ENCODE measurements at regions not wholly inside any gene's neighbourhood (a gene's known extent, or its start where the extent isn't known, plus 50 kb on each side); places are given as distances from the start of the nearest gene placed in this dataset.

DNA sequence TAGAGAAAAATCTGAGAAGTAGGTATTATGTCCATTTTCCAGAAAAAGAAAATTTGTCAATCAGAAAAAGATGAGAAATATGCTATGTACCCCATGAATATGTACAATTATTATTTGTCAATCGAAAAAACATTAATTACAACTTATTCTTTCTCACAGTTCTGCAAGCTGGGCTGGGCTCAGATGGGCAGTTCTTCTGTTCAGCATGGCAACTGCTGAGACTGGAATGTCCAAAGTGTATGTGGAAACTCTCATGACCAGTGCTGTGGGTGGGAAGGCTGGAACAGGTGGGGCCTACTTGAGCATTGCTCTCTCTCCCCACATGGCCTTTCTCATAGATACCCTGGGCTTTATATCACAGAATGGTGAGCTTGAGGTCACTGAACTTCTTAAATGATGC lies 450.3 kb upstream of the TBX3 start:
- DNase-seq (ENCODE audit: low read depth in 2 of 2): no peak

DNA sequence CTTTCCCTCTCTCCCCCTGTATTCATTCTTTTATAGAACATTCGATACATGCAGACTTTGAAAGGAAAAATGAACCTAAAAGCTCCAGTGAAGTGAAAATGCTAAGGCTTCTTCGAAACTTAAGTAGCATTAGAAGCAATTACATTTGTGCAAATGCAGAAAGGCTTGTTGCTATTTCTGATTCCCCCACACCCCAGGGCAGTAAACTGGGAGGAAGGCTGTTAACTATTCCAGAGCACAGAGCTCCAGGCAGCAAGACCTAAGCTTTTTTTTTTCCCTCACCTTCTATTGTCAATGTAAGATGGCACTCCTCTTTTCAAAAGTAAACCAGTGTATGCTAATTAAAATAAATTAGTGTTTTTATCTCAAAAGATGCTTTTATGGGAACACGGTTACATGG lies 448.9 kb upstream of the TBX3 start:
- no peak for DNase-seq (ENCODE audit: low read depth in 2 of 2)

DNA sequence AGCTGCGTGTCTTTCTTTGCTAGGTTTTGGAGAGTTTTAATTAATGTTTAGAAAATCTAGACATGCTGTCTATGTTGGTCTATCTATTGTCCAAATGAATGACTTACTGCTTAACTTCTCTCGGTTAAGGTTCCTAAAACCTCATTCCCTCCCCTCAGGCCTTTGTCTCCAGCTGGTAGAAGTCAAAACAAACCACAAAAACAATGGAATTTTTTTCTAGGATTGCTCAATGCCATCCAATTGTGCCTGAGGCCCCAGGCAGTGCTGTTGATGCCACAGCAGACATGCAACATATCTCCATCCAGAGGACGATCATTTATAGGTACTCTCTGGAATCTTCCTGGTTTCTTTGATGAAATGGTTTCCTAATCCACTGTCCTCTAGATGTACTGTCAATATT lies 448.2 kb upstream of the TBX3 start:
- no peak for DNase-seq (ENCODE audit: low read depth in 2 of 2)

DNA sequence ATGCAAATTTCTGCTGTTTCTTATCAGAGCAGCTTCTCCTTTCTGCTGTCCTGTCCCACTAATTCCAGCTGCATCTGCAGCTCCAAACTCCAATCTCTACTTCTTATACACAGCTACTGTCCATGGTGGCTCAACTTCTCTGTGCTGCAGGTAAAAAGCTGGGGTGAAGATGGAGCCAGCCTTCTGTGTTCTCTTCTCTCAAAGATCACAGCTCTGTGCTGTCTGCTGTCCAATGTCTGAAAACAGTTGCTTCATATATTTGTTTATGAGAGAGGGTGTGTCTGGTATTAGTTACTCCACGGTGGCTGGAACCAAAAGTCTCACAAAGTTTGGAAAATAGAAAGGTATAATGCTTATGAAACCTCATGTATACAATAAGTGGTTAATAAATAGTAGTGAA lies 445.8 kb upstream of the TBX3 start:
- DNase-seq (ENCODE audit: low read depth in 2 of 2): no peak

DNA sequence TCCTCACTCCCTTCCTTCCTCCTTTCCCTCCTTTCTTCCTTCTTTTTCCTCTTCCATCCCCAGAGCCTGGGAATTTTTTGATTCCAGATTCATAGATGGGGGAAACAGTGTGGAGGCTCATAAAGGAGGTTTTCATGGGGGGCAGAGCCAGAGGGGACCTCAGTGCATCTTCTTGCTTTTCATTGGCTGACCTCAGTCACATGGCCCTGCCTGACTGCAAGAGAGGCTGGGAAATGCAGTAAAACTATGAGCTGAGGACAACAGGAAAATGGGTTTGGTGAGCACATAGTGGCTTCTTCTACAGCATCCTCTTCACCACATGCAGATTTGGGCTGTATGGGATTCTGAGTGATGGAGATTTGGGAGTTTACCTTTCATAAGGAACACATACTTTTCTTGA lies 437.1 kb upstream of the TBX3 start:
- DNase-seq (ENCODE audit: low read depth in 2 of 2): no peak

DNA sequence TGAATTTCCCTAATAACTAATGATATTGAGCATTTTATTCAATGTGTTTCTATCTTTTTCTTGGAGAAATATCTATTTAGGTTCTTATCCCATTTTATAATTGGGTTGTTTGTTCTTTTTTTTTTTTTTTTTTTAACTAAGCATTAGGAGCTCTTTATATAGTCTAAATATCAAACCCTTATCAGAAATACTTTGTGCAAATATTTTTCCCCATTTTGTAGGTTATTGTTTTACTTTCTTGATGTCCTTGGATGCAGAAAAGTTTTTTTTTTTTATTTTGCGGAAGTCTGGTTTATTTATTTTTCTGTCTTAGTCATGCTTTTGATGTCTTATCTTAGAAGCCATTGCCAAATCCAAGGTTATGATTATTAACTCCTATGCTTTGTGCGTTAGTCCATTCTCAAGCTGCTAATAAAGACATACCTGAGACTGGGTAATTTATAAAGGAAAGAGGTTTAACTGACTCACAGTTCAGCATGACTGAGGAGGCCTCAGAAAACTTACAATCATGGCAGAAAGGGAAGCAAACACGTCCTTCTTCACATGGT lies 434.3 kb upstream of the TBX3 start:
- no peak for DNase-seq (ENCODE audit: low read depth in 2 of 2)

DNA sequence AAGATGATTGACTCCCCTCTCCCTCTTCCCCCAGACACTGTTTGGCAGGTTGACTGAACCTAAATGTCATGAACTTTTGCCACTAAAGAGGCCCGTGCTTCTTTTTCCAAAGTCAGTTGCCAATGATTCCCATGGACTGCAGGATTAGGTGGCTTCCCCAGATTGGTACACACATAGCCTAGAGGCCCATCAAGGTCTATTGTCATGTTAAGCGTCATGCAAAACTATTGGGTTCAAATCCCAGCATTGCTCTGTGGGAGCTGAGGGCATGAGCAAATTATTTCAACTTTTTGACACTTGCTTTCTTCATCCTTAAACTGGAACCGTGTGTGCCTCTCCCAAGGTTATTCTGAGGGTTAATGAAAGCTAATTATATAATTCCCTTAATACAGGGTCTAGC lies 430.2 kb upstream of the TBX3 start:
- DNase-seq (ENCODE audit: low read depth in 2 of 2): no peak

DNA sequence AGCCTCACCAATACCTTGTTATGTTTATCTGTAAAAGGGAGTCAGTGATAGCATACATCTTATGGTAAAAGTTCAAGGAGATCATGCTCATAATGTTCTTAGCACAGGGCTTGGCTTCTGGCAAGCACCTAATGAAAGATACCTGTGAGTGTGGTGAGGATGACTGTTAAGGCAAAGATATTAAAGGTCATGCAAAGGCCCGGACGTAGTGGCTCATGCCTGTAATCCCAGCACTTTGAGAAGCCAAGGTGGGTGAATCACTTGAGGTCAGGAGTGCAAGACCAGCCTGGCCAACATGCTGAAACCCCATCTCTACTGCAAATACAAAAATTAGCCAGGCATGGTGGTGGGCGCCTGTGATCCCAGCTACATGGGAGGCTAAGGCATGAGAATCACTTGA lies 425.9 kb upstream of the TBX3 start:
- DNase-seq (ENCODE audit: low read depth in 2 of 2): no peak

DNA sequence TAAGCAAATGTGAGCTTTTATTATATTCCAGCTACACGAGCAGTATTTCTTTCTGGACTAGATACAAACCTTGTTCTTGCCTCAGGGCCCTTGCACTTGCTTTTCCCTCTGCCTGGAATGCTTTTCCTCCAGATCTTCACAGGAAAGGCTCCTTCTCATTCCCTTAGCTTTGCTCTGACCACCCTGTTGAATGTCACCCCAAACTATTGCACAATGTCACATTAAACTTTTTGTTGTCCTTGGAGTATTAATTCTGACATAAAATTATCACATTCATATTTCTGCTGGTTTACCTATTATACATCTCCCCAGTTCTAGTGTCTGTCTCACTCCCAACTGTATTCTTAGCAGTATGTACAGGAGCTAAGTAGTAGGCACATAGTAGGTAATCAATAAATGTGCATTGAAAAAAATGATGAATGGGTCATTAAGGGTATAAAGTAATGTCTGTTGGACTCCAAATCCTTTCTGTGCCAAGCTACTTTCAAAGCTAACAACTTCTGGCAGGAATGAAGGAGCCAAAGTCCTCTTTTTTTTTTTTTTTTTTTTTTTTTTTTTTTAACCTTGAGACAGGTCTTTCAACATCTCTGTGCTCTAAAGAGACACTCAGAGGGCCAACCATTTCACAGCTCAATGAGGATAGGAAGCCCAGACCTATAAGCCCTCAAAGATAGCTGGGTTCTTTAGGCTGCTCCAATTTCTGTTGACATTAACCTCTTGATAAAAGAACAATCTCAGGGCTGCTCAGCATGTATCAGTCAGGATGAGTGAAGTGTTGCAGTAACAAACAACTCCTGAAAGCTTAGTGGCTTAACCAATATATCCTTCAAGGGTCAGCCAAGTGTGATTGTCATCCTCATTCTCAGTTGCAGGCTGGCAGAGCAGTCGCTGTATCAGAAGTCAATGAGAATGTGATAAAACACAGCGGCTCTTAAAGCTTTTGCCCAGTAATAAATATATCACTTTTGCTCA lies 424.4 kb upstream of the TBX3 start:
- DNase-seq (ENCODE audit: low read depth in 2 of 2): no peak

DNA sequence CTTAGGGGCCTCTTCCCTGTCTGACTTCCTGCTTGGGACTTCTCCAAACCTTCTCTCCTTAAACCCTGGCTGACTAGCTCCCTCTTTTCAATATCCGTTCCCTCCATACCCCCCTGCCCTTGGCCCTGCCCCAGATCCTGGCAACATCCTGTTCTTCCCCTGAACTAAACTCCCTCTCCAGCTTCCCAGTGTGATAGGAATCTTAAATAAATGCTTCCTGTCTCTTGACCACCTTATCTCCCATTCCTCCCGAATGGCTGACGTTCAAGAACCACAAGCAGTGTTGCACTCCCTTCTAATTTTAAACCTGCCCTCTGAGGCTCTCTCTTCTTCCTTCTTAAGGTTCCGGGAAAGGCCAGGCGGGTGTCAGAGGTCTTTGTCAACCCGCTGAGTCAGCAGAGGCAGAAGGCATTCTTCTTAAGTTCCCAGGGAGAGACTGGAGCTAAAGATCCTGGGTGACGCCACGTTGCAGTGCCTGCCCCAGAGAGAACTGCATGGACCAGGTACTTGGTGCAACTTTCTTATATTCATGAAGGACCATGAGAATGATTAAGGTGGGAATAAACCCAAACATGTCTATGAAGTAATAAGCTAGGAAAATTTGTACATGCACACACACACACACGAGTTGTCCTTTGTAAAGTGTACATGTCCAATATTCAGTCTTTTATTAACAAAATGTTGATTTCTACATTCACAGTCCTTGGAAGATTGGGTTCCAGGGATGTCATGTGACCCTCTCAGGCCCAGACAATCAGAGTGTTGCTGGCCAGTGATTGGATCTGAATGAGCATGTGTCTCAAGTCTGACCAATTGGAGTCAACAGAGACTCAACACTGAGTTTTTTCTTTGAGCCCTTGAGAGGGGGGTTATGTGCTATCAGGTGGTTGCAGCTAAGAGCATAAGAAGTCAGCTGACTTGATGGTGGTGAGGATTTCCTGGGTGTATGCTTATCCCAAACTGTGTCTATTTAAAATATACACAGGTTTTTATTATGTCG lies 420.2 kb upstream of the TBX3 start:
- no peak for DNase-seq (ENCODE audit: low read depth in 2 of 2)

DNA sequence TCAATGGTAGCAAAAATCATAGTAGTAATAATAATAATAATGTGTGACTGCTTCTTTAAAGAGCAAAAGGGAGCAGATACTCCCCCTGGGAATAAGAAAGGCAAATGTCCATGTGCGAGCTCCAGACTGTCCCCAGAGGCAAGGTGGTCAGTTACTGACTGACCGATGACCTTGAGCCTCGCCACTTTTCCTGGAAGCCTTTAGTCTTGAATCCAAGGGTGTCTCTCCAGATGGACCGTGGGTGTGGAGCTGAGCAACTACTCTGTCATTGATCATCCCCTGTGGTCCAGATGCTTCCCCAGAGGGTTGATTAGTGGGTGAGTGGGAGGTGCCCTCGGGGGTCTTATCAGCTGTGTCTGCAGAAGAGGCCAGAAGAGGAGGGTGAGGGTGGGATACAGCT lies 418.5 kb upstream of the TBX3 start:
- no peak for DNase-seq (ENCODE audit: low read depth in 2 of 2)

DNA sequence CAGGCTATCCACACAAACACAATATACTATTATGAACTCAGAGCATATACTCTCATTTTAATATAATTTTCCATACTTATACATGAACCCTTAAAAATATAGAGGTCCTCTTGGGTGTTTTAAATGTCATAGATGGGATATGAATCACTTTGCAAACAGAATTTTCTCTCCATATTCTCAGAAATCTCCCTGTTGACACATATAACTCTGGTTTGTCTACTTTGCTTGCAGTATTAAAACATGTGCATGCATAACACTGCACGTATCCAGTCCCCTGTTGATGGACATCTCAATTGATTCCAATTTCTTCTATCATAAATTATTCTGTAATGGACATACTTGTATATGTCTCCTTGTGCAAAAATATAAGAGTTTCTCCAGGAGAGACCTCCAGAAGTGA lies 417.5 kb upstream of the TBX3 start:
- DNase-seq (ENCODE audit: low read depth in 2 of 2): no peak

DNA sequence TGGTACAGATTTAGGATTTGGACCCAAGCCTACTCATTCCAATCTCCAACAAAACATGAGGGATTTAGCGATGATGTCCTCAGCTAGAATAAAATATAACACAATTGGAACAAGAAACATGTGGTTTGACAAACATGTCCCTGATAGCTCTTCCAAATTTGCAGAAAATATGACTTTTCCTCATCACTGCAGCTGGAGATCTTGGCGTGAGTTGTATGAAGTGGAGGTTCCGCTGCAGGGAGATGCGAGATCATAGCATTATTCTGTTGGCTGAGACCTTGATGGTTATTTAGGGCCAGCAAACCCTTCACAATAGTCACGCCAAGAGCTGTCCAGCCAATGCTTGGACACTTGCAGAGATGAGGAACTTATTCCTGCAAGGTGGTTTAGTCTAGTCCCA lies 413.4 kb upstream of the TBX3 start:
- no peak for DNase-seq (ENCODE audit: low read depth in 2 of 2)

DNA sequence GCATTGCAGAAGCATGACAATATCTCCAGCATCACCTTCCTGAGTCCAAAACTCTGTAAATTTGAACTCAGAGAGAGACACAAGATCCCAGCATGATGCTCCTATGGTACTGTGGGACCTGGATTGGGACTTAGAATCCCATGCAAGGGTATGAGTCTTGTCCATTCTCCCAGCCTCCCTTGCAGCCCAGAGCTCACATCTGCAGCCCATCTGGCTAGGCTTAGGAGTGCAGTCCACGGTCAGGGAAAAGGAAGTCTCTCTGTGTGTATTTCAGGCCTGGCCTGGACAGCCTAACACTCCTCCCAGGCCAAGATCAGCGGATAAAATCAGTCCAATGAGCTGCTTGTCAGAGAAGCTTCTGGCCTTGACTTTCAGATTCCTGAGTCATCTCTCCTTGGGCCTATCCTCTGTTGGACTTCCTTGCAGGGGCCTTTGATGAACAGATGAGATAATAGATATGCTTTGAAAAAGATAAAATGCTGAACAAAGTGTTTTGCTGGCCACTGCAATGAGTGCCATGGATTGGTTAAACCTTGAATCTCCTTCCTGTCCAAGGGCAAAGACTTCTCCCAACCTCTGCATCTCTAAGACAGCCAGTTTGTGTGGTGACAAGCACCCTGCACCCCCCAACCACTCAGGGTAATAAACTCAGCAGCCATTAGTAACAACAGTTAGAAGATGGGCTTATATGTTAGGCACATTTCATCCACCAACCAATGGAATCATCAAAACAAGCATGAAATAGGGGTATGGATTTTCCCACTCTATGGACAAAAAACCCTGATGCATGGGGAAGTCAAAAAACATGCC lies 412.8 kb upstream of the TBX3 start:
- peak in 1 of 2 experiments; percentile 4 for DNase-seq (ENCODE audit: low read depth in 2 of 2)

DNA sequence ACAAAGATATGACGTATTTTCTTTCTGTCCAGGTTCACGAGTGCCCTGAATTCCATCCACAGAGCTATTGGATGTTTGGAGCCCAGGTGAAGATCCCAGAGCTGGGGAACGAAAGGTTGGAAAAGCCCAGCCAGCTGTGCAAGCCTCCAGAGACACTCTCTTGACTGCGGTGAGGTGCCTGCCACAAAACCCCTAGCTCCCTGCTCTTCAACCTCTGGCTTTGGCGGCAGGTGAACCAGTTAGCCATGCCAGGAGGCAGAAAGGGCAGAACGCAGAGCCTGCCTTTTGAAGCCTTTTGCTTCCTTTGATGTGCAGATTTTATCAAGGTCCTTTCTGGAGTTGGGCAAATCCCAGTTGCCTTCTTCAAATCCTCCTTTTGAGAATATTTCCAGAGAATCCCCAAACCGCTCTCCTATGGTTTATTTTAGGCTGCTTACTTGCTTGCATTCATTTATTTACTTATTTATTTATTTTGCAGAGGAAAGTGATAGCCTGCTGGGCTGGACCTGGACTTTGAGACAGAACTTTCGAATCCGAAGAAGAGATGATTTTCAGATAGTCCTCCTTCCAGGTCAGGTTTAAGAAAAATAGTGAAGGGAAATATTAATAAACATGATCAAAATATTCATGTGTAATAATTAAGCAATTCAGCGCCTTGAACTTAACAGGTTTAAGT lies 411.2 kb upstream of the TBX3 start:
- DNase-seq (ENCODE audit: low read depth in 2 of 2): no peak

DNA sequence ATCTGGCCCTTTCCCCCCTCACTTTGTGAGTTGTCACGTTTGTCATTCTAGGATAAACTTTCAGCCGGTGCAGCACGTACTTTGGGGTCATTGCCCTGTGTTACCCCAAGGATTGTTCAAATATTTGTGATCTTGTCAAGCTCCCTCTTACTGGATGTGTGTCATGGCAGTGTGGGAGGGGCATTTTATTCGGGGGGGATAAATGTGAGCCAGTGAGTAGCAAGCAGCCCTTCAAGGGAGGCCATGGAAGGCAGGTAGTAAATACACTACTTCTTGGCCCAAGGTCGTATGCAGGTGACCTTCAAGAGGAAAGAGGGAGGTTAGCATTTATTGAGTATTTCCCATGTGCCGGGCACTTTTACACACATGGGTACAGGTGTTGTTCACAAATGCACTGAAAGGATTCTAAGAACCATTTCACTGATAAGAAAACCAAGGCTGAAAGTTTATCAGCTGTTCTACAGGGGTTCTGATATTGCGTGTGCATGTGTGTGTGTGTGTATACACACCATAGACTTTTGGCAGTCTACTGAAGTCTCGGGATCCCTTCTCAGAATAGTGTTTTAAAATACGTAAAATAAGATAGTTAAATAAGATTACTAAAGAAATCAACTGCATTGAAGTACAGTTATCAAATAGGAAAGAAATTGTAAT lies 410.3 kb upstream of the TBX3 start:
- no peak for DNase-seq (ENCODE audit: low read depth in 2 of 2)

DNA sequence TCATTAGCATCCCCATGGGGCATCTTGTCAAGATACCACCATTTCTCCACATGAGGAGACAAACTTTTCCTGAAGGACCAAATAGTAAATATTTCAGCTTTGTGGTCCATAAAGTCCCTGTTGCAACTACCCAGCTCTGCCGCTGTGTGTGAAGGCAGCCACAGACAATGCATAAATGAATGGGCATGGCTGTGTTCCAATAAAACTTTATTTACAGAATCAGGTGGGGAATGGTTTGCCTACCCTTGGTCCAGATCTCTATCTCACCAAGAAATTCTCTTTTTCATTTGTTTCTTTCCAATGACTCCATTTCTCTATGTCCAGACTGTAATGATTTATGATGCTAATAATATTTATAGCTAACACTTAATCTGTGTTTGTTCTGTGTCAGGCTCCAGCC lies 409.3 kb upstream of the TBX3 start:
- no peak for DNase-seq (ENCODE audit: low read depth in 2 of 2)

DNA sequence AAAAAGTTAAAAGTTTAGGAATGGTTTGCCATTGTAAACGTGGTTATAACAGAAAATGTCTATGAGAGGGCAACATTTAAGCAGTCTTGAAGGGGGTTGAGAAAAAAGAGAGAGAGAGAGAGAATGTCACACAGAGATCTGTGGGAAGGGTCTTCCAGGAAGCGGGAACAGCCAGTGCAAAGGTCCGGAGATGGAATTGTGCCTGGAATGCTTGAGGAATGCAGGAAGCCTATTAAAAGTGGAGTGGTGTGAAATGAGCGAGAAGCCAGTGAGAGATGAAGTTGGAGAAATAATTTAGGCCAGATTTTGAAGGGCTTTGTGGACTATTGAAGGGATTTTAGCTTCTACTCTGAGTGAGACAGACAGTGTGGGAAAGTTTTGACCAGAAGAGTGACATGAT lies 406.8 kb upstream of the TBX3 start:
- DNase-seq (ENCODE audit: low read depth in 2 of 2): no peak

DNA sequence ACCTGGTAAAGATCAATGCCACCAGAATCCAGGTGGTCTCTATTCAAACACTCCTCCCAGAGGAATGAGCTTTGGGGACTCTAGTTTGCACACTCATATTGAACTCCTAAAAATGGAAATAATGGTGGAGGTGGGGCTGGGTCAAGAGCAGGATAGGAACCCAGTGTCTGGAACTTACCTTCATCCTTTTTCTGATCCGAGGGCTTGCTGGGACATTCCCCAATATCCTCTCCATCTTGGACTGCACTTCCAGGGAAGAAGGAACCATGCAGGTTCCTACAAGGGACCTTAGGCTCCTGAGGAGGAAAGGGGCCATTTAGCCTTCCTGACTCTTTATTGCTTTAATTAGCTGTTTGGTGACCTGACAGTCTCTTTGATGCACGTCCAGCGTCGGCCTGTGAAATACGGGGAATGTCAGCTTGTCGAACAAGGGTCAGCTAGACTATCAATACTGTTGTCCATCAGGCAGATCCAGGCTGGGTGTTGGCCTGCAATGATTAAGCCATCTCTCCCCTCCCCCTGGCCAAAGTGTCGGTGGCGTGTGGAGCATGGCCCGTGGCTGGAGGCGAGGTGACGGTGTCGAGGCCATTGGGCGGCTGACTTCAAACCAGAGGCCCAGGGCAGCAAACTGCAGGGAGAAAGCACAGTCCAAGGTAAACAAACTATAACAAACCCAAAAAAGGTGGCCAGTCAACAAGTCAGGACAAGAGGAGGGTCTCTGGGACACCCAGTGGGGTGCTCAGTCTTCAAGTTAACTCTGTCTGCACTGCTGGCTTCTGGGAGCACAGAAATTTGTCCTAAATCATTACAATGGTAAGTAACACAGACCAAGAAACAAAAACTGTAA lies 405.2 kb upstream of the TBX3 start:
- DNase-seq (ENCODE audit: low read depth in 2 of 2): no peak
